IMR-90 (cell line): ENCODE measurements at regions not wholly inside any gene's neighbourhood (a gene's known extent, or its start where the extent isn't known, plus 50 kb on each side); places are given as distances from the start of the nearest gene placed in this dataset.
A peak's percentile ranks its signal among the peaks of the same experiment; 100 is the strongest.

Experiments used
- ATAC-seq: fragments of 200-7000 bp; cut with Tn5 transposase; 2 replicates; pipeline ENCODE4 v1.9.1; 2020; ENCODE audit warnings: low read depth, mild to moderate bottlenecking, moderate library complexity
- BruUV-seq: library from RNA; stranded (reverse); fragments of 400-500 nt; replicated peaks from 2 replicates; lab custom pipeline; 2021; lab: Mats Ljungman, UMichigan
- CTCF ChIA-PET: fragments of 300-600 bp; formaldehyde crosslinking; extraction: SDS; loops from one replicate; lab custom pipeline; 2021; ENCODE audit warnings: antibody characterized with exemption; lab: Yijun Ruan, JAX
- POLR2A ChIA-PET: fragments of 300-600 bp; sonication (Branson Sonifier 250); formaldehyde crosslinking; loops from one replicate; lab custom pipeline; 2022; ENCODE audit warnings: antibody characterized with exemption; ENCODE audit not compliant: unreplicated experiment; lab: Charles Lee
- DNase-seq: peaks from one replicate; pipeline ENCODE4 v3.0.0; 2013
- H2AFZ ChIP-seq: replicated peaks from 2 replicates; pipeline ENCODE3; 2013; ENCODE audit warnings: low read length, mild to moderate bottlenecking; ENCODE audit not compliant: poor library complexity
- H2AK5ac ChIP-seq: 2 replicates; pipeline ENCODE4 v1.6.1; 2013; ENCODE audit warnings: low read depth, low read length, inconsistent platforms
- H2AK9ac ChIP-seq: replicated peaks from 2 replicates; pipeline ENCODE3; 2013; ENCODE audit warnings: mild to moderate bottlenecking, low read depth, low read length, moderate library complexity; ENCODE audit not compliant: poor library complexity
- H2BK120ac ChIP-seq: 2 replicates; pipeline ENCODE4 v1.6.1; 2013; ENCODE audit warnings: low read depth, low read length, inconsistent platforms
- H2BK15ac ChIP-seq: 3 replicates; pipeline ENCODE4 v1.6.1; 2013; ENCODE audit warnings: low read depth, low read length, inconsistent platforms
- H2BK20ac ChIP-seq: 2 replicates; pipeline ENCODE4 v1.6.1; 2013; ENCODE audit warnings: low read depth, mild to moderate bottlenecking, inconsistent platforms, low read length, moderate library complexity
- H2BK5ac ChIP-seq: 2 replicates; pipeline ENCODE4 v1.6.1; 2013; ENCODE audit warnings: mild to moderate bottlenecking, low read depth, low read length, inconsistent platforms; ENCODE audit not compliant: poor library complexity, severe bottlenecking
- H3K14ac ChIP-seq: replicated peaks from 2 replicates; pipeline ENCODE4 v1.6.1; 2013; ENCODE audit warnings: low read depth, low read length, inconsistent platforms
- H3K18ac ChIP-seq: 2 replicates; pipeline ENCODE4 v1.6.1; 2013; ENCODE audit warnings: low read depth, low read length, control low read depth
- H3K23ac ChIP-seq: 2 replicates; pipeline ENCODE4 v1.6.1; 2013; ENCODE audit warnings: low read depth, low read length, inconsistent platforms
- H3K27ac ChIP-seq: 2 replicates; pipeline ENCODE4 v1.5.1; 2013; ENCODE audit warnings: mild to moderate bottlenecking, control low read depth, low read length; ENCODE audit not compliant: insufficient read depth
- H3K27me3 ChIP-seq: 2 replicates; pipeline ENCODE4 v1.6.1; 2013; ENCODE audit warnings: low read length; ENCODE audit not compliant: control insufficient read depth, insufficient read depth
- H3K36me3 ChIP-seq: 2 replicates; pipeline ENCODE4 v1.6.1; 2013; ENCODE audit warnings: low read length, mixed read lengths; ENCODE audit not compliant: control insufficient read depth, insufficient read depth
- H3K4ac ChIP-seq: 2 replicates; pipeline ENCODE4 v1.6.1; 2013; ENCODE audit warnings: low read depth, low read length, inconsistent platforms
- H3K4me1 ChIP-seq: 2 replicates; pipeline ENCODE4 v1.6.1; 2013; ENCODE audit warnings: low read length, mixed read lengths; ENCODE audit not compliant: control insufficient read depth, insufficient read depth
- H3K4me2 ChIP-seq: 2 replicates; pipeline ENCODE4 v1.6.1; 2013; ENCODE audit warnings: low read depth, mild to moderate bottlenecking, control low read depth, low read length, moderate library complexity
- H3K4me3 ChIP-seq: 2 replicates; pipeline ENCODE4 v1.5.1; 2013; ENCODE audit warnings: low read depth, mild to moderate bottlenecking, control low read depth, low read length, moderate library complexity; ENCODE audit not compliant: insufficient read depth
- H3K56ac ChIP-seq: 2 replicates; pipeline ENCODE4 v1.6.1; 2013; ENCODE audit warnings: low read length, inconsistent platforms; ENCODE audit not compliant: insufficient read depth; ENCODE audit errors: extremely low read depth
- H3K79me1 ChIP-seq, 2 experiments: 2 replicates each; pipeline ENCODE4 v1.6.1; 2013; ENCODE audit warnings: low read length in 2 of 2, inconsistent platforms in 1 of 2, low read depth in 1 of 2
- H3K9ac ChIP-seq: 2 replicates; pipeline ENCODE4 v1.6.1; 2013; ENCODE audit warnings: low read depth, low read length, control low read depth
- H3K9me1 ChIP-seq: 2 replicates; pipeline ENCODE4 v1.6.1; 2013; ENCODE audit warnings: low read length, inconsistent platforms; ENCODE audit not compliant: insufficient read depth
- H3K9me3 ChIP-seq: 2 replicates; pipeline ENCODE4 v1.6.1; 2013; ENCODE audit warnings: low read length; ENCODE audit not compliant: control insufficient read depth, insufficient read depth
- H4K20me1 ChIP-seq: 2 replicates; pipeline ENCODE4 v1.6.1; 2013; ENCODE audit warnings: low read length, inconsistent platforms; ENCODE audit not compliant: insufficient read depth
- H4K5ac ChIP-seq: 2 replicates; pipeline ENCODE4 v1.6.1; 2013; ENCODE audit warnings: mild to moderate bottlenecking, low read depth, low read length, control low read depth
- H4K8ac ChIP-seq, 2 experiments: 2 replicates each; pipeline ENCODE4 v1.6.1; 2013; ENCODE audit warnings: low read depth in 2 of 2, low read length in 2 of 2, control low read depth in 1 of 2, inconsistent platforms in 1 of 2
- H4K91ac ChIP-seq: 2 replicates; pipeline ENCODE4 v1.6.1; 2013; ENCODE audit warnings: low read depth, low read length, inconsistent platforms; ENCODE audit not compliant: insufficient read depth
- CEBPB ChIP-seq: IDR thresholded peaks from 2 replicates; pipeline ENCODE4 v1.6.1; 2012; ENCODE audit warnings: low read depth, low read length, improper control_type of control experiment
- SMC3 ChIP-seq: fragments of 150-350 bp; IDR thresholded peaks from 2 replicates; pipeline ENCODE4 v1.6.1; 2016; ENCODE audit warnings: low read depth, mild to moderate bottlenecking, antibody characterized with exemption, low read length, moderate library complexity
- dilution Hi-C: fragments of 300-500 bp; cut with HindIII; formaldehyde crosslinking; loops from one replicate; pipeline ENCODE4 v1.14.3; 2018; ENCODE audit warnings: low sequenced_read_pairs; ENCODE audit not compliant: unreplicated experiment
- in situ Hi-C: fragments of 300-500 bp; cut with MboI; formaldehyde crosslinking; loops from 3 replicates; pipeline ENCODE4 v1.14.3; 2019; ENCODE audit warnings: low sequenced_read_pairs, inconsistent platforms, mixed read lengths
- intact Hi-C: fragments of 100-400 bp; cut with micrococcal nuclease; formaldehyde crosslinking; loops from 2 replicates; pipeline ENCODE4 v1.10.0; 2022

DNA sequence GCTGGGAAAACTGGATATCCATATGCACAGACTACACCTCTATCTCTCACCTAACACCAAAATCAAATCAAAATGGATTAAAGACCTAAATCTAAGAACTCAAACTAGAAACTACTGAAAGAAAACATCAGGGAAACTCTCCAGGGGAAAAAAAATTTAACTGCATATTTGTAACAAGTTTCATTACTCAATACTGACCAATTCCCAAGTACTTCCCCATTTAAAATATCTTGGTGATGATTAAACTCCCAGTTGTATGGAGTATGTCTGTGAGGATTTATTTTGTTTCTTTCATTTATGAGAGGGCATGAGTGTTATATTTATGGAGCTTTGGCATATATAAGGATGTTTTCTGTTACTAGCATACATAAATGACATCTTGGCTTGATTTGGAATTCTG is 112.3 kb upstream of the IL15 start:
- Histone ChIP-seq H2AK5ac (no peak overlapping the region), H3K9me3 (peaks cover 3% of the 10 kb centered on the region; the same call in 1 of the 2 replicates), H2AFZ (no peak overlapping the region), H3K4me3 (no peak overlapping the region), H3K27ac (no peak overlapping the region), H2AK9ac (no peak overlapping the region), H3K23ac (no peak overlapping the region), H3K18ac (no peak overlapping the region), H3K9ac (no peak overlapping the region), H3K4me2 (peak overlapping the region; percentile 45; the same call in 1 of the 2 replicates), H4K8ac (no peak overlapping the region; a peak in 1 of 4 replicates), H3K4ac (no peak overlapping the region), H3K36me3 (no peaks in the 10 kb centered on the region), H4K5ac (peak overlapping the region; percentile 29; the same call in 1 of the 2 replicates), H2BK120ac (no peak overlapping the region), H3K79me1 (no peaks in the 10 kb centered on the region), H2BK5ac (peak overlapping the region; percentile 63), H3K4me1 (0 out of 2 replicates have a peak, but pooled peaks cover 2% of the 10 kb centered on the region), H3K56ac (no peak overlapping the region), H2BK15ac (no peak overlapping the region), H4K91ac (no peak overlapping the region), H3K9me1 (no peaks in the 10 kb centered on the region), H2BK20ac (peak overlapping the region; percentile 71; the same call in 1 of the 2 replicates), H3K14ac (no peak overlapping the region), H3K27me3 (no peaks in the 10 kb centered on the region), H4K20me1 (no peaks in the 10 kb centered on the region)
- ChIA-PET CTCF (no interaction called here), POLR2A (no interaction called here)
- TF ChIP-seq SMC3 (no peak), CEBPB (peak; percentile 11; the same call in 1 of the 2 replicates)
- intact Hi-C loops, result no loop called here
- in situ Hi-C loops, result no loop called here
- peak; percentile 91 for ATAC-seq
- no TSS peak for BruUV-seq
- dilution Hi-C loops, result no loop called here
- DNase-seq, result peak; percentile 52
